GM23338 (cell line): ENCODE measurements at regions not wholly inside any gene's neighbourhood (a gene's known extent, or its start where the extent isn't known, plus 50 kb on each side); places are given as distances from the start of the nearest gene placed in this dataset.

Source experiments
- ATAC-seq: fragments of 200-7000 bp; cut with Tn5 transposase; 3 replicates; pipeline ENCODE4 v1.9.1; 2020
- DNase-seq: peaks from one replicate; pipeline ENCODE4 v3.0.0-alpha.2; 2015; ENCODE audit warnings: low spot score
- H2AFZ ChIP-seq: fragments of 200-600 bp; sonication (generic); 2 replicates; pipeline ENCODE4 v1.8.0; 2016; ENCODE audit warnings: antibody characterized with exemption, mild to moderate bottlenecking, moderate library complexity
- H3F3A ChIP-seq: fragments of 200-600 bp; sonication (generic); replicated peaks from 2 replicates; pipeline ENCODE4 v1.8.0; 2017; ENCODE audit warnings: antibody characterized with exemption, mixed run types, low read depth
- H3K27ac ChIP-seq: fragments of 200-600 bp; sonication (generic); 2 replicates; pipeline ENCODE4 v1.6.1; 2016; ENCODE audit warnings: low read depth
- H3K27me3 ChIP-seq: fragments of 200-600 bp; sonication (generic); 2 replicates; pipeline ENCODE4 v1.8.0; 2016; ENCODE audit warnings: mild to moderate bottlenecking, mixed run types, moderate library complexity; ENCODE audit not compliant: insufficient read depth
- H3K36me3 ChIP-seq: fragments of 200-600 bp; sonication (generic); 2 replicates; pipeline ENCODE4 v1.8.0; 2016; ENCODE audit warnings: mild to moderate bottlenecking; ENCODE audit not compliant: insufficient read depth
- H3K4me1 ChIP-seq: fragments of 200-600 bp; sonication (generic); 2 replicates; pipeline ENCODE4 v1.8.0; 2016; ENCODE audit warnings: mild to moderate bottlenecking, moderate library complexity; ENCODE audit not compliant: insufficient read depth
- H3K4me2 ChIP-seq: fragments of 200-600 bp; sonication (generic); 2 replicates; pipeline ENCODE4 v1.7.1; 2017; ENCODE audit warnings: mixed run types
- H3K4me3 ChIP-seq: fragments of 200-600 bp; sonication (generic); 2 replicates; pipeline ENCODE4 v1.6.1; 2016; ENCODE audit warnings: mixed run types
- H3K79me2 ChIP-seq: fragments of 200-600 bp; sonication (generic); replicated peaks from 2 replicates; pipeline ENCODE4 v1.8.0; 2017; ENCODE audit warnings: mild to moderate bottlenecking; ENCODE audit not compliant: insufficient read depth
- H3K9me2 ChIP-seq: fragments of 200-600 bp; sonication (generic); 2 replicates; pipeline ENCODE4 v1.8.0; 2017; ENCODE audit not compliant: insufficient read depth
- H4K20me1 ChIP-seq: fragments of 200-600 bp; sonication (generic); replicated peaks from 2 replicates; pipeline ENCODE4 v1.8.0; 2017; ENCODE audit warnings: mild to moderate bottlenecking; ENCODE audit not compliant: insufficient read depth
- H3K27ac Mint-ChIP-seq: 2 replicates; pipeline ENCODE4 v1.8.0; 2020; ENCODE audit warnings: inconsistent platforms, mild to moderate bottlenecking, moderate library complexity, mixed read lengths
- H3K27me3 Mint-ChIP-seq: 3 replicates; pipeline ENCODE4 v1.8.0; 2022; ENCODE audit warnings: low read depth, mild to moderate bottlenecking, moderate library complexity, mixed read lengths, inconsistent platforms; ENCODE audit not compliant: insufficient read depth, poor library complexity
- H3K36me3 Mint-ChIP-seq: 3 replicates; pipeline ENCODE4 v1.8.0; 2021; ENCODE audit warnings: low read depth, mild to moderate bottlenecking, inconsistent platforms, moderate library complexity, mixed read lengths
- H3K4me1 Mint-ChIP-seq: 3 replicates; pipeline ENCODE4 v1.8.0; 2020; ENCODE audit warnings: mild to moderate bottlenecking, inconsistent platforms, mixed read lengths
- H3K4me3 Mint-ChIP-seq: 3 replicates; pipeline ENCODE4 v1.8.0; 2021; ENCODE audit warnings: moderate library complexity, mild to moderate bottlenecking, inconsistent platforms, mixed read lengths
- H3K9me3 Mint-ChIP-seq: 3 replicates; pipeline ENCODE4 v1.8.0; 2020; ENCODE audit warnings: moderate library complexity, mild to moderate bottlenecking, inconsistent platforms, mixed read lengths
- CTCF ChIP-seq, 2 experiments: fragments of 200-600 bp in 1 of 2; sonication (generic) in 1 of 2; conservative IDR thresholded peaks; 2 replicates each; pipeline versions ENCODE4 v1.5.1 to v1.6.1; 2016 to 2017; ENCODE audit warnings: antibody characterized with exemption in 2 of 2, low read depth in 2 of 2, mild to moderate bottlenecking in 2 of 2, moderate library complexity in 1 of 2
- ETS1 ChIP-seq: IDR thresholded peaks from 2 replicates; pipeline ENCODE4 v1.6.1; 2016; ENCODE audit warnings: antibody characterized with exemption
- NANOG ChIP-seq: IDR thresholded peaks from 2 replicates; pipeline ENCODE4 v1.6.1; 2016; ENCODE audit warnings: antibody characterized with exemption, borderline replicate concordance
- REST ChIP-seq: IDR thresholded peaks from one replicate; pipeline ENCODE4 v1.6.1; 2018; ENCODE audit warnings: antibody characterized with exemption; ENCODE audit not compliant: unreplicated experiment
- STAT1 ChIP-seq: IDR thresholded peaks from one replicate; pipeline ENCODE4 v1.6.1; 2016; ENCODE audit warnings: antibody characterized with exemption; ENCODE audit not compliant: unreplicated experiment
- ZNF114 ChIP-seq: fragments of 250-450 bp; sonication (Bioruptor Pico); IDR thresholded peaks from 2 replicates; pipeline ENCODE4 v1.5.0; 2020; ENCODE audit warnings: mild to moderate bottlenecking, moderate library complexity
- ZNF331 ChIP-seq: fragments of 250-450 bp; sonication (Bioruptor Pico); IDR thresholded peaks from 2 replicates; pipeline ENCODE4 v1.5.0; 2020; ENCODE audit warnings: low read depth, mild to moderate bottlenecking, moderate library complexity
- ZNF462 ChIP-seq: fragments of 250-450 bp; sonication (Bioruptor Pico); IDR thresholded peaks from 2 replicates; pipeline ENCODE4 v1.5.0; 2020; ENCODE audit warnings: mild to moderate bottlenecking, moderate library complexity

- TF ChIP-seq REST, result no peak
- TF ChIP-seq ZNF114 (CRISPR knock-in tag), result no peak
- no peak for TF ChIP-seq STAT1
- TF ChIP-seq ETS1, result no peak
- TF ChIP-seq ZNF331 (CRISPR knock-in tag), result no peak
- no peak for TF ChIP-seq CTCF (conservative IDR thresholded peaks at IDR 0.05; ENCODE audit: low read depth in 2 of 2)
- TF ChIP-seq NANOG, result no peak
These were observed 340.4 kb upstream of the RGMB start (continued) for GRCh38 chr5:98433022-98433421.

GRCh38 chr5:98433673-98434072 lies 339.8 kb upstream of the RGMB start:
- Histone ChIP-seq H3K27ac (no peak overlapping the region), H3F3A (no peaks in the 10 kb centered on the region), H3K79me2 (no peaks in the 10 kb centered on the region), H3K36me3 (no peaks in the 10 kb centered on the region), H3K4me3 (no peak overlapping the region), H2AFZ (no peak overlapping the region), H3K4me2 (no peak overlapping the region), H3K4me1 (peaks cover 12% of the 10 kb centered on the region; the same call in 1 of the 2 replicates), H3K27me3 (peaks cover 5% of the 10 kb centered on the region), H4K20me1 (no peaks in the 10 kb centered on the region), H3K9me2 (no peaks in the 10 kb centered on the region; the same call in 1 of the 2 replicates)
- Mint-ChIP-seq H3K4me1 (peaks cover 15% of the 10 kb centered on the region), H3K36me3 (no peaks in the 10 kb centered on the region), H3K27me3 (peaks cover 3% of the 10 kb centered on the region), H3K9me3 (peaks cover 3% of the 10 kb centered on the region; the same call in 2 of the 3 replicates), H3K27ac (no peak overlapping the region), H3K4me3 (no peak overlapping the region)
- ATAC-seq, result no peak
- DNase-seq, result no peak
- TF ChIP-seq ZNF114 (CRISPR knock-in tag), result no peak
- TF ChIP-seq REST, result no peak
- TF ChIP-seq ZNF462, result no peak
